Nephron progenitor cell (in vitro differentiated cells): ENCODE measurements at regions not wholly inside any gene's neighbourhood (a gene's known extent, or its start where the extent isn't known, plus 50 kb on each side); places are given as distances from the start of the nearest gene placed in this dataset.

Experiments
- DNase-seq: peaks from one replicate; pipeline ENCODE4 v3.0.0; 2021
- H3K27ac Mint-ChIP-seq: 2 replicates; pipeline ENCODE4 v1.8.0; 2021; ENCODE audit warnings: mild to moderate bottlenecking, moderate library complexity, mixed read lengths
- H3K27me3 Mint-ChIP-seq: 2 replicates; pipeline ENCODE4 v1.8.0; 2021; ENCODE audit warnings: mild to moderate bottlenecking, low read depth, mixed read lengths; ENCODE audit not compliant: poor library complexity
- H3K36me3 Mint-ChIP-seq: 2 replicates; pipeline ENCODE4 v1.8.0; 2021; ENCODE audit warnings: low read depth, mixed read lengths
- H3K4me1 Mint-ChIP-seq: 2 replicates; pipeline ENCODE4 v1.8.0; 2021; ENCODE audit warnings: mixed read lengths
- H3K4me3 Mint-ChIP-seq: 2 replicates; pipeline ENCODE4 v1.8.0; 2021; ENCODE audit warnings: mild to moderate bottlenecking, moderate library complexity, mixed read lengths
- H3K9me3 Mint-ChIP-seq: 2 replicates; pipeline ENCODE4 v1.8.0; 2021; ENCODE audit warnings: mild to moderate bottlenecking, moderate library complexity, mixed read lengths
- TF ChIP-seq, protein P1 (sequence below): fragments of 200-600 bp; sonication (generic); IDR thresholded peaks from 2 replicates; pipeline ENCODE4 v1.5.0; 2021; ENCODE audit warnings: antibody characterized with exemption

DNA sequence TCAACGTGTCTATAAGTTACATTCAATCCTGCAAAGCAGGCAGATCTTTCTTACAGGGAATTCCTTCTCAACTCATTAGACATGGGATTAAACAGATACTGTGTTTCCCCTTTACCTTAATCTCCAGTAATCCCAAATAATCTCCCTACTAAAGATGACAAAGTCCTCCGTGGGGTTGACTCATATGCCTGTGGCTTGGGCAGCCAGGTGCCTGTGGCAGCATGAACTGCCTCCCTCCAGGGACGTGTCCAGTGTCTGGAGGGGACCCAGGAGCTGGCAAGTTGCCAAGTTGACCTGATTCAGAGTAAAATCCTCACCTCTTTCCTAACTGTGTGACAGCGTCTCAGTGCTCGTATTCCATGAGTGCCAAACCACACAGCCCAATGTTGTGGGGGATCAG is 94.6 kb upstream of the PTCH1 start:
- TF ChIP-seq, protein P1, sequence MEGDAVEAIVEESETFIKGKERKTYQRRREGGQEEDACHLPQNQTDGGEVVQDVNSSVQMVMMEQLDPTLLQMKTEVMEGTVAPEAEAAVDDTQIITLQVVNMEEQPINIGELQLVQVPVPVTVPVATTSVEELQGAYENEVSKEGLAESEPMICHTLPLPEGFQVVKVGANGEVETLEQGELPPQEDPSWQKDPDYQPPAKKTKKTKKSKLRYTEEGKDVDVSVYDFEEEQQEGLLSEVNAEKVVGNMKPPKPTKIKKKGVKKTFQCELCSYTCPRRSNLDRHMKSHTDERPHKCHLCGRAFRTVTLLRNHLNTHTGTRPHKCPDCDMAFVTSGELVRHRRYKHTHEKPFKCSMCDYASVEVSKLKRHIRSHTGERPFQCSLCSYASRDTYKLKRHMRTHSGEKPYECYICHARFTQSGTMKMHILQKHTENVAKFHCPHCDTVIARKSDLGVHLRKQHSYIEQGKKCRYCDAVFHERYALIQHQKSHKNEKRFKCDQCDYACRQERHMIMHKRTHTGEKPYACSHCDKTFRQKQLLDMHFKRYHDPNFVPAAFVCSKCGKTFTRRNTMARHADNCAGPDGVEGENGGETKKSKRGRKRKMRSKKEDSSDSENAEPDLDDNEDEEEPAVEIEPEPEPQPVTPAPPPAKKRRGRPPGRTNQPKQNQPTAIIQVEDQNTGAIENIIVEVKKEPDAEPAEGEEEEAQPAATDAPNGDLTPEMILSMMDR: no peak
- peaks cover 3% of the 10 kb centered on the region for H3K27me3 Mint-ChIP-seq
- no peaks in the 10 kb centered on the region for H3K36me3 Mint-ChIP-seq
- DNase-seq: no peak
- H3K9me3 Mint-ChIP-seq: peaks cover 3% of the 10 kb centered on the region
- no peak overlapping the region for H3K4me3 Mint-ChIP-seq
- peaks cover 29% of the 10 kb centered on the region for H3K4me1 Mint-ChIP-seq
- H3K27ac Mint-ChIP-seq: no peak overlapping the region

DNA sequence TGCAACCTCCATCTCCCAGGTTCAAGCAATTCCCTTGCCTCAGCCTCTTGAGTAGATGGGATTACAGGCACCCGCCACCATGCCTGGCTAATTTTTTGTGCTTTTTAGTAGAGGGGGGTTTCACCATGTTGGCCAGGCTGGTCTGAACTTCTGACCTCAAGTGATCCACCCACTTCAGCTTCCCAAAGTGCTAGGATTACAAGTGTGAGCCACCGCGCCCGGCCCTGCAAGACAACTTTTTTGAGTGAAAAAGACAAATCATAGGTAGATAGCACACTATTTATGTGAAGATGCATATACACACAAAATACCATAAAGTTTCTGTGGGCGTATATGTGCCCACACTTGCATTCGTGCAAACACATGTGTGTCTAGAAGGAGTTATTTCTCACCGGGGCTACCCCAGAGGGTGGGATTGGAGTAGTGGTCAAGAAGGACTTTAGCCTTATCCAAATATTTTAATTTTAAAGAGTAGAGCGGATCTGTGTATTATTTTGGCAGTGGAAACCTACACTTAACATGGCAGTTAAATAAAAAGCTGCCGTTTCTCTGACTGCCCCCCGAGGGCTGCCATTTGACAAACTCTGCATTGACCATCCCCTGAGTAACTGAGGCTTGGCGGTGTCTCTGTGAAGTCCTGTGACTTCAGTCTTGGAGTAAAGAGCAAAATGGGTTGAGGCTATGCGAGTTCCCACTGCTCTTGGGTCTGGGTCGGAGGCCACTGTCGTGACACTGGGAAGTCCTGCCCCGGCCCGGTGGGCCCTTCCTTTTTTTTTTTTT is 93.4 kb upstream of the PTCH1 start:
- TF ChIP-seq, protein P1: no peak
- H3K4me3 Mint-ChIP-seq: no peak overlapping the region

DNA sequence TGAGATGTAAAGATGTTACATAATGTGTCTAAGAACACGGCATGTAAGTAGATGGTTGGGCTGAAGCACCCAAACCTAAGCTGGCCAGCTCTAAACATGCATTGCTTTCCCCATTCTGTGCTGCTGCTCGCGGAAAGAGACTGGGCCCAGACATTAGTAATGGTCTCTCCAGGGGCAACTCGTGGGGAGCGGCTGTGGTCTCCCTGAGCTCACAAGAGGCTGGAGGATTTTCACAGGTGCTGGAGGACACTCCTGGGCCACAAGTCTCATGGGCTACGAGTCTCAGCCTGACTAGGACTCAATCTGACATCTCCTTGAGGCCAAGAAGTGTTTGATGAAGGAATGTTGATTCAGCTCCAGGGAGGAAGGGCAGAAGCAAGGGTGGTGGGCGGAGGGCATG is 92.7 kb upstream of the PTCH1 start:
- H3K27ac Mint-ChIP-seq: no peak overlapping the region
- H3K4me1 Mint-ChIP-seq: peaks cover 47% of the 10 kb centered on the region

More for the DNA sequence above, 93.4 kb upstream of the PTCH1 start:
- Mint-ChIP-seq H3K27ac (no peak overlapping the region), H3K4me1 (peaks cover 39% of the 10 kb centered on the region), H3K27me3 (peaks cover 2% of the 10 kb centered on the region), H3K36me3 (no peaks in the 10 kb centered on the region), H3K9me3 (peaks cover 3% of the 10 kb centered on the region)
- no peak for DNase-seq

DNA sequence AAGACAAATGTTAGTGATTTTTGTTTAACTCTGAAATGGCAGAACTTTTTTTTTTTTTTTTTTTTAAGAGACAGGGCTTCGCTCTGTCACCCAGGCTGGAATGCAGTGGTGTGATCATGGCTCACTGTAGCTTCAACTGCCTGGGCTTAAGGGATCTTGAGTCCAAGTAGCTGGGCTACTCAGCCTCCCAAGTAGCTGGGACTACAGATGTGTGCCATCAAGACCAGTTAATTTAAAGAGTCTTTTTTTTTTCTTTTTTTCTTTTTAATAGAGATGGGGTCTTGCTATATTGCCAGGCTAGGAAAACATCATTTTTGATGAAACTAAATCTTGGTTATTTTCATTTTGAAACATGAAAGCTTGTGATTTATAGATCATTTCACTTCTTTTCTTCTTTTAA is 91.6 kb upstream of the PTCH1 start:
- no peak for DNase-seq
- Mint-ChIP-seq H3K27me3 (no peaks in the 10 kb centered on the region), H3K4me1 (peaks cover 48% of the 10 kb centered on the region), H3K36me3 (no peaks in the 10 kb centered on the region), H3K27ac (no peak overlapping the region), H3K9me3 (peaks cover 7% of the 10 kb centered on the region), H3K4me3 (no peak overlapping the region)
- TF ChIP-seq, protein P1: no peak

More for the DNA sequence above, 92.7 kb upstream of the PTCH1 start:
- TF ChIP-seq, protein P1: no peak
- no peaks in the 10 kb centered on the region for H3K36me3 Mint-ChIP-seq
- peak overlapping the region; percentile 38 for H3K4me3 Mint-ChIP-seq
- no peaks in the 10 kb centered on the region for H3K27me3 Mint-ChIP-seq
- peaks cover 6% of the 10 kb centered on the region for H3K9me3 Mint-ChIP-seq
- DNase-seq: no peak

DNA sequence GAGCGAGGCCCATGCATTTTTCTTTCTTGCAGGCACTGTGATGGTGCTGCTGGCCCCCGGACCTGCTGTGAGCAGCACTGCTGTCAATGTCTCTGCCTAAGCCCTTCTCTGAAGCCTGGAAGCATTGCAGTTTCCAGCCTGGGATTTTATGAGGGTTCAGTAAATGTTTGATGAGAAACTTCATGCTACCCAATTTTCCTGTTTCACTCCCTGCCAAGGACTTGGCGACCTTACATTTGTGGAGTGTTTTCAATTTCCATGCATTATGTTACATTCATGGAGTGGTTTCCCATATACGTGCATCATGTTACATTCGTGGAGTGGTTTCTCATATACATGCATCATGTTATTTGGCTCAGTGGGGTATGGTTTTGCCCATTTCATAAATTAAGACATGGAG is 90.7 kb upstream of the PTCH1 start:
- peaks cover 7% of the 10 kb centered on the region for H3K9me3 Mint-ChIP-seq
- DNase-seq: no peak
- H3K4me1 Mint-ChIP-seq: peaks cover 54% of the 10 kb centered on the region
- peaks cover 2% of the 10 kb centered on the region for H3K27me3 Mint-ChIP-seq
- no peaks in the 10 kb centered on the region for H3K36me3 Mint-ChIP-seq
- H3K4me3 Mint-ChIP-seq: no peak overlapping the region
- H3K27ac Mint-ChIP-seq: no peak overlapping the region
- TF ChIP-seq, protein P1: no peak
